KBM-7 (cell line): ENCODE measurements at regions not wholly inside any gene's neighbourhood (a gene's known extent, or its start where the extent isn't known, plus 50 kb on each side); places are given as distances from the start of the nearest gene placed in this dataset.
"Not testable (repeated sequence)": the region's sequence is repeated elsewhere in the genome, so short reads cannot be mapped to it uniquely, and the experiment has no call there.

Experiments
- DNase-seq: peaks from one replicate; pipeline ENCODE4 v3.0.0-alpha.2; 2015
- in situ Hi-C: fragments of 300-500 bp; cut with MboI; formaldehyde crosslinking; loops from 2 replicates; pipeline ENCODE4 v1.14.3; 2020; ENCODE audit warnings: low sequenced_read_pairs, low pct_unique_long_range_greater_than_20kb, mixed read lengths

GRCh38 chr3:115369021-115369420, 221.9 kb upstream of the ZBTB20 start:
- in situ Hi-C loops, result no loop called here
- DNase-seq, result no peak

GRCh38 chr3:115375362-115375761, 228.3 kb upstream of the ZBTB20 start:
- DNase-seq, result no peak
- in situ Hi-C loops, result no loop called here

- no peak for DNase-seq
- in situ Hi-C loops, result no loop called here
Observed at GRCh38 chr3:115380883-115381572, 233.9 kb upstream of the ZBTB20 start.

DNA sequence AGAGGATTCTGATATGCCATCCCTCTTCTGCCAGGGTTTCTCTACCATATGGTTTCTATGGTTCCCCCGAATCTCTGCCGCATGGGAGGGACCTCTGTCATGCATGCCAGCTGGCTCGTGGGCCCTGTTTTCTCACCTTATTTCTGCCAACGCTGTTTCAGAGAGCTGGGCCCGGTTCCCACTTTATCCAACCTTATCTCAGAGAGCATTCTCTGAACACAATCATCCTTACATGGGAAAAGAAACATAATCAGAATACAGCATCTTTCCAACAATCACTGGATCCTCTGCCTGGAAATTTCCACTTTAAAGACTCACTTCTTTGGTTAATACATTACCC, 234.5 kb upstream of the ZBTB20 start:
- DNase-seq, result no peak
- in situ Hi-C loops, result no loop called here

- in situ Hi-C loops, result no loop called here
Observed at GRCh38 chr3:115381931-115382330, 234.8 kb upstream of the ZBTB20 start.

DNA sequence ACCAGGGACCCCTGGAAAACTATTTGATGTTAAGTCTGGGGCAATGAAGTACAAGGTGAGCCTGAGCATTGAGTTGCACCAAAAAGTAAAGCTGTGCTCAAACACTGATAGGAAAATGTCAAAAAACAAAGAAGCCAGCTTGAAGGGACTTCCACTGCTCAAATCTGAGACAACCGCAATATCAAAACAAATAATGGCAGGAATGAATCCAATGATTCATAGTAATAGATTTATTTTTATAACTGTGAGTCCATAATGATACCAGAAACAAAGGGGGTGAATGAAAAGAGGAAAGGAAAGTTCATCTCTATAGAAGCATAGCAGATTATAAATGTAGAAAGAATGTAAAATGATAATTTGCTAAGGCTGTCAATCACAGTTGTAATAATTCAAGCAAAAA, 237.3 kb upstream of the ZBTB20 start:
- in situ Hi-C loops, result no loop called here
- DNase-seq, result no peak

More at GRCh38 chr3:115381931-115382330, 234.8 kb upstream of the ZBTB20 start:
- no peak for DNase-seq

DNA sequence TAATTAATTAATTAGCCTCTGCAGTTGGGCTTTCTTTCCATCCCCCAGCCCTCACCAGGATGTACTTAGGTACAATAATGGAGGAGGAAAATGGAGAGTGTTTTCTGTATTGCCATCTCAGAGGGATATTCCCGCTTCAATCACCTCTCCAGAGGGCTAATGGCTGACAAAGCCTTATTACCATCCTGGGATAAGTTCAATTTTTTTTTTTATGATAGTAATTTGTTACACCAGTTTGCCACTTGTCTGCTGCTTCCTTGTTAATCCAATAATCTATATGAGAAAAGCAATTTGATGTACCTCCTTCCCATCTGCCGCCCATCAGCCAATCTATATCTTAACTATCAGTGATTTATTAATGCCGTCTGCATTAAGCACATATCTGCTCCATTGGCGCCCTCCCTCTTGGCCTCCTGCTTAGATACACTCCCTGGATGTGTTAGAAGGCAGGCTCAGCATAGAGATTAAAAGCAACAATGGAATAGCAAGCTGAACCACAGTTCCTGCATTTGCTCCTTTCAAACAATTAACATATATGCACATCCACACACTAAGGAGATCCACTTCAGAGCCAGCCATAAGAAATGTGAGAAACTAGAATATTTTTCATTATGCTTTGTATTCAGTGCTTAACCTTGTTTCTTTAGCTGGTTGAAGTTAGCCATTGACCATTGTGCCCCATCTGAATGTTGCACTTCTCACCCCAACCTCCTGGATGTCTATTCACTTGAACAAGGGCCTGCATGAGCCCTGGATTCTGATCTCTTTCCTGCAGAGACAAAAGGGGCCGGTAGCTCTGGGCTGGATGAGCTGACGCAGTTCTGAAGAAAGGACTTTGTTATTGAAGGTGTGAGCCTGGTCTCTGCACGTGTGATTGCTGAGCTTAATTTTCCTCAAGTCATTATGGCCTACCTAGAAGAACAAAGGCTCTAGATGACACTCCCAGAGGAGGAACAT, 237.3 kb upstream of the GAP43 start:
- DNase-seq, result no peak
- in situ Hi-C loops, result no loop called here

DNA sequence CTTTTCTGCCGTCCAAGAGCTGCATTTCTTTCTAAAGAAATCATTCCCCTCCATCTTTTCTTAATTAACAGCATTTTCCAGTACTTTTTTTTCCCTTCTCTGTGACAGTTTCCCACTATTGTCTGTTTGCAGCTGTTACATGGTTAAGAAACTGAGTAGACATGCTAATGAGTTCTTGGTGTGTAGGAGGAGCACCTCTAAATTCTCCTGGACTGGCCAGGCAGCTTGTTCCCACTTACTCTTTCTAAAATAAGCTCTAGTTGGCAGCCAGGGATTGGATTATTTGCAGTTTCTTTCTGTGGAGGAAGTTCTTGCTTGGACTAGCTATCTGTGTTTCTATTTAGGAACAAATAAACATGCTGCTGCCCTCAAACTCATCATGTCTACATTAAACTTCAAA, 235.1 kb upstream of the GAP43 start:
- no peak for DNase-seq
- in situ Hi-C loops, result no loop called here

GRCh38 chr3:115388811-115389210, 234.5 kb upstream of the GAP43 start:
- DNase-seq, result no peak
- in situ Hi-C loops, result no loop called here

GRCh38 chr3:115396801-115397200, 226.5 kb upstream of the GAP43 start:
- in situ Hi-C loops, result no loop called here
- no peak for DNase-seq

GRCh38 chr3:115397433-115397832, 225.9 kb upstream of the GAP43 start:
- in situ Hi-C loops, result no loop called here
- no peak for DNase-seq

- DNase-seq, result no peak
- in situ Hi-C loops, result no loop called here
Observed at GRCh38 chr3:115398506-115398905, 224.8 kb upstream of the GAP43 start.

DNA sequence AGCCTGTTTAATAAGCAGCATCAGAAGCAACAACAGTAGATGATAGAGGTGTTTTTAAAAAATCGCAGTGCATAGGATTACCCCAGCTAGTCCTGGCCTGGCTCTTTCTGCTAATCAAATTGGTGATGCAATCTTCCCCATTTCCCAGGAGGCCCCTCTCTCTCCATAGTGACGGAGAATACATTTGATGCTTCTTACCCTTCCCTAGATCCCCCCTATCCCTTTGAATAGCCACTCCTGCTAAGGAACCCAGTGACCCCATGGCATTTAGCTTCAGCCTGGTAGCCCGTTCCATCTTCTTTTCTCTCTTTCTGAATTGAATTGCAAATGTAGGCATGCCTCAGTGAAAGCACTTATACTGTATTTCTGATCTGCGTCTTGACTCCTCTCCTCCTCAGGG, 223.6 kb upstream of the GAP43 start:
- DNase-seq, result no peak
- in situ Hi-C loops, result no loop called here

DNA sequence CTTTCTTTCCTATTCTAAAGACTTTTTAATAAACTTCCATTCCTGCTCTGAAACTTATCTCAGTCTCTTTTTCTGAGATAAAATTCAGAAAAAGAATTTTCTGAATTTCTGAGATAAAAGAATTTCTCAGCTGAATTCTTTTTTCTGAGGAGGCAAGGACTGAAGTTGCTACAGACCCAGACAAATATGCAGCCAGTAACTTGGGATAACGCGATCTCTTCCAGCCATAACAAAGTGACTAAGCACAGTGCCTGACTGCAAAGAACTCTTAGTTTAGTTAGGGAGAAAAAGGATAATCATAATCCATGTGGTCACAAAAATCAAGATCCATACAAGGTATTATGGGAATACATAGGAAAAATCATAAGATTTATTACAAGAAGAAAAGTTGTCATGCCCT, 222.0 kb upstream of the GAP43 start:
- no peak for DNase-seq
- in situ Hi-C loops, result no loop called here

DNA sequence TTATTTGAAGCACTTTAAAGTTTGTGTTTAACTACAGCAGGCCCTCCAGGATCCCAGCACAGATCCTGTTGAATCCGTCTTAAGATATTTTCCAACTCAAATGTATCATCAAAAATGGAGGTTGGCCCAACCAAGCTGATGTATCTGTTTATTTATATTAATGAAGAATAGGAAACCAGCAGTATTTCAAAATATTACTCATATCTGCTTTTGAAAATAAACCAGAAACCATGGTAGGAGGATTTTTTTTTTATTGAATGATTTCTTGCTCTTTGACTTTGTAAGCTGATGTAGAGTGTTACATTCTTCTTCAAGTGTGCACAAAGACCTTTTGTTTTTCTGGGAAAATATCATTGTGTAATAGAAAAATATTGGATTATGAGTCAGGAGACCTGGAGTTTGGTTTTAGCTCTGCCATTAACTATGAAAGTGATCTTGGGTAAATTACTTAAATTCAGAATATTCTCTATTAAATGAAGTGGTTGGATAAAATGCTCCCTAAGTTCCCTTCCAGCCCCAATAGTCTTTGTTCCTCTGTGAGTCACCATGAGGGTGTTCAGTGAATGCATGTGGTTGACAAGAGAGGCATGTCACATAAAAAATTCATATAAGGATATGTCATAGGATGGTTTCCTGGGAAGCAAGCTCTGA, 221.3 kb upstream of the GAP43 start:
- no peak for DNase-seq
- in situ Hi-C loops, result no loop called here

DNA sequence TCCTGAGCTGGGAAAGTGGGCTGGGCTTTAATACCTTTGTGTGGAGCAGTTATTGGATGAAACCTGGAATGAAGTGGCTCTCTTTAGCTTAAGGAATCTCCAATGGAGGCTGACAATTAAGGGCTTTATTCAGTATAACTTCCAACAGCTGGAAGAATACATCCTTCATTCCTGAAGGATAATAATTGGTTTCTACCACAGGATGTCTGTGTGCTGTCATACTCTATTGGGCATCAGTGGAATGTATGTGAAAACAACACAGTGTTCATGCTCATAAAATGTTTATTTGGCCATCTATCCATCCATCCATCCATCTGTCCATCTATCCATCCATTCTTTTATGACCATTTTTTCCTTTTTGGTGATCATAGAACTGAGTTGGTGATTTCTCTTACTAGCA, 220.7 kb upstream of the GAP43 start:
- no peak for DNase-seq
- in situ Hi-C loops, result no loop called here

- no peak for DNase-seq
Observed at GRCh38 chr3:115403786-115404185, 219.5 kb upstream of the GAP43 start.

GRCh38 chr3:115409596-115409995, 213.7 kb upstream of the GAP43 start:
- in situ Hi-C loops, result no loop called here

More at GRCh38 chr3:115403786-115404185, 219.5 kb upstream of the GAP43 start:
- in situ Hi-C loops, result no loop called here

DNA sequence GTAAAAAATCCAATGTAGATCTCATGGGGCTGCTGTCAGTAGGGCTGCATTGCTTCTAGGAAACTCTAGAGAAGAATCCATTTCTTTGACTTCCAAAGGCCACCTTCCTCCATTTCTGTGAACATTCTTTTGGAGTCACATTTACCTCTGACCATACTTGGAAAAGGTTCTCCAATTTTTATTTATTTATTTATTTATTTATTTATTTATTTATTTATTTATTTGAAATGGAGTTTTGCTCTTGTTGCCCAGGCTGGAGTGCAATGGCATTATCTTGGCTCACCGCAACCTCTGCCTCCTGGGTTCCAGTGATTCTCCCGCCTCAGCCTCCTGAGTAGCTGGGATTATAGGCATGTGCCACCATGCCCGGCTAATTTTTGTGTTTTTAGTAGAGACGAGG, 208.7 kb upstream of the GAP43 start:
- DNase-seq, in situ Hi-C loops: not testable (repeated sequence)

More at GRCh38 chr3:115409596-115409995, 213.7 kb upstream of the GAP43 start:
- DNase-seq, result no peak
